ENCODE measurements at regions not wholly inside any gene's neighbourhood (a gene's known extent, or its start where the extent isn't known, plus 50 kb on each side); places are given as distances from the start of the nearest gene placed in this dataset.

- TF ChIP-seq CTCF (IDR thresholded peaks at IDR 0.05), result no peak
- no peak for TF ChIP-seq POLR2A (IDR thresholded peaks at IDR 0.05)
Observed at GRCh38 chr10:52903397-52903938, 130.9 kb upstream of the MBL2 start.

Measured in thyroid gland (tissue), 4 donors.